ENCODE measurements at regions not wholly inside any gene's neighbourhood (a gene's known extent, or its start where the extent isn't known, plus 50 kb on each side); places are given as distances from the start of the nearest gene placed in this dataset.

DNA sequence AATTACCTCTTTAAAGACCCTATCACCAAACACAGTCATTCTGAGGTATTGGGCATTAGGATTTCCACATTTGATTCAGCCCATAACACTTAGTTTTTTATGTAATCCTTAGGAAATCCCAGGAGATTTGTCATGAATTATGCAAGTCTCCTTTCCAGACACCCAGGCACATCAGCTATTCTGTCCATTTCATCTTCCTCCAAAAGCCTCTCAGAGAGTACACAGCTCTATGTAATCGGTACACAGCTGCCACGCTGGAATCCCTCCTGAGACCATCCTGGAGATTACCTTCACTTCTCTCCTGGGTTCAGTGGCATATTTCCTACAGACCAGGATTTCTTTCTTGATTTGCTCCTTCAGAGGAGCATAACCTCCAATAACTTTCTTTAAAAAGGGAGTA, 2309.8 kb upstream of the WWC1 start:
- no peaks in the 10 kb centered on the region for H3K27me3 ChIP-seq (ENCODE audit: low read length)
- no peaks in the 10 kb centered on the region for H3K79me2 ChIP-seq (ENCODE audit: insufficient read depth, low read length)
- H3F3A ChIP-seq (ENCODE audit: insufficient read depth) = no peaks in the 10 kb centered on the region
- no peaks in the 10 kb centered on the region for H3K9me3 ChIP-seq (ENCODE audit: insufficient read depth, low read length)
- H3K36me3 ChIP-seq (ENCODE audit: low read length) = no peaks in the 10 kb centered on the region
- no peak overlapping the region for H3K27ac ChIP-seq (ENCODE audit: low read depth, low read length)
- no peak overlapping the region for H3K4me3 ChIP-seq (ENCODE audit: insufficient read depth, low read length, poor library complexity, severe bottlenecking)
- TF ChIP-seq EZH2phosphoT487 (conservative IDR thresholded peaks at IDR 0.05; ENCODE audit: low read length) = no peak
- TF ChIP-seq, protein P1, sequence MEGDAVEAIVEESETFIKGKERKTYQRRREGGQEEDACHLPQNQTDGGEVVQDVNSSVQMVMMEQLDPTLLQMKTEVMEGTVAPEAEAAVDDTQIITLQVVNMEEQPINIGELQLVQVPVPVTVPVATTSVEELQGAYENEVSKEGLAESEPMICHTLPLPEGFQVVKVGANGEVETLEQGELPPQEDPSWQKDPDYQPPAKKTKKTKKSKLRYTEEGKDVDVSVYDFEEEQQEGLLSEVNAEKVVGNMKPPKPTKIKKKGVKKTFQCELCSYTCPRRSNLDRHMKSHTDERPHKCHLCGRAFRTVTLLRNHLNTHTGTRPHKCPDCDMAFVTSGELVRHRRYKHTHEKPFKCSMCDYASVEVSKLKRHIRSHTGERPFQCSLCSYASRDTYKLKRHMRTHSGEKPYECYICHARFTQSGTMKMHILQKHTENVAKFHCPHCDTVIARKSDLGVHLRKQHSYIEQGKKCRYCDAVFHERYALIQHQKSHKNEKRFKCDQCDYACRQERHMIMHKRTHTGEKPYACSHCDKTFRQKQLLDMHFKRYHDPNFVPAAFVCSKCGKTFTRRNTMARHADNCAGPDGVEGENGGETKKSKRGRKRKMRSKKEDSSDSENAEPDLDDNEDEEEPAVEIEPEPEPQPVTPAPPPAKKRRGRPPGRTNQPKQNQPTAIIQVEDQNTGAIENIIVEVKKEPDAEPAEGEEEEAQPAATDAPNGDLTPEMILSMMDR (IDR thresholded peaks at IDR 0.05; ENCODE audit: insufficient read depth, low read length, poor library complexity, severe bottlenecking) = no peak
- H4K20me1 ChIP-seq (ENCODE audit: low read depth, low read length) = no peaks in the 10 kb centered on the region
- H3K9me2 ChIP-seq (replicated peaks; ENCODE audit: insufficient read depth, low read length) = no peaks in the 10 kb centered on the region
- no peak overlapping the region for H3K9ac ChIP-seq (ENCODE audit: low read length)
- no peak overlapping the region for H2AFZ ChIP-seq (ENCODE audit: low read depth, low read length, severe bottlenecking)
- H3K4me2 ChIP-seq (ENCODE audit: low read depth, low read length, poor library complexity, severe bottlenecking) = no peak overlapping the region

DNA sequence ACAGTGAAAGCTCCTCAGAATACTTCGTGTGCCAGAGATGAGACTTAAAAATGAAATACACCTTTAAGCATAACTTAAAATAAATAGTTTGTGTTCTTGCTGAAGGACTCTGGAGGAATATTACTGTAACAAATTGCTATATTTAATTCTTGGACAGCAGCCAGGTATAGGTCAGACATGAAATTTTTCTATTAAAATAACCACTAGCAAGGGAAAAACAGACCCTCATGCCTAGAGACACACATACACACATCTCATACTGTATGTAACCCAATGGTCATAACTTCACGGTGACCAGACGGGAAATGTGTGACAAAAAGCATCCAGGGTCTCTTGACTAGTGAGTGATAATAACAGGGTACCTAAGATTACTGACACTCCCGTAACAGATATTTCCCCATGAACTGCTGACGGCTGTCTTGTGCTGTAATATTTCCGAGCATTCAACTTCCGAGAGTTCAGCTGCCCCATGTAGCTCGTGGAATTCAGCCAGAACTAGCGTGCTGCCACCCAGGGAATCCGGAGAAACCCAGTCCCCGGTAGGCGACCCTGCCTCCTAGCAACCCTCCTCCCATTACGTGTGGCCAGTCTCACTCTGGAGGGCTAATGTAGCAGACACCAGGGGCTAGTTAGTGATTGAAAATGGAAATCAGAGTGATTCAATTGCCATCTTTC, 2295.1 kb upstream of the WWC1 start:
- H3K4me3 ChIP-seq (ENCODE audit: insufficient read depth, low read length, poor library complexity, severe bottlenecking) = no peak overlapping the region
- no peak overlapping the region for H3K27ac ChIP-seq (ENCODE audit: low read depth, low read length)
- H3K79me2 ChIP-seq (ENCODE audit: insufficient read depth, low read length) = no peaks in the 10 kb centered on the region
- TF ChIP-seq EZH2phosphoT487 (conservative IDR thresholded peaks at IDR 0.05; ENCODE audit: low read length) = no peak
- TF ChIP-seq, protein P1 (IDR thresholded peaks at IDR 0.05; ENCODE audit: insufficient read depth, low read length, poor library complexity, severe bottlenecking) = no peak
- H3K9me3 ChIP-seq (ENCODE audit: insufficient read depth, low read length) = no peaks in the 10 kb centered on the region
- H3K9ac ChIP-seq (ENCODE audit: low read length) = no peak overlapping the region
- H3K4me2 ChIP-seq (ENCODE audit: low read depth, low read length, poor library complexity, severe bottlenecking) = no peak overlapping the region
- no peaks in the 10 kb centered on the region for H3K36me3 ChIP-seq (ENCODE audit: low read length)
- H4K20me1 ChIP-seq (ENCODE audit: low read depth, low read length) = no peaks in the 10 kb centered on the region
- H3F3A ChIP-seq (ENCODE audit: insufficient read depth) = no peaks in the 10 kb centered on the region
- H2AFZ ChIP-seq (ENCODE audit: low read depth, low read length, severe bottlenecking) = no peak overlapping the region
- no peaks in the 10 kb centered on the region for H3K9me2 ChIP-seq (replicated peaks; ENCODE audit: insufficient read depth, low read length)
- no peaks in the 10 kb centered on the region for H3K27me3 ChIP-seq (ENCODE audit: low read length)

DNA sequence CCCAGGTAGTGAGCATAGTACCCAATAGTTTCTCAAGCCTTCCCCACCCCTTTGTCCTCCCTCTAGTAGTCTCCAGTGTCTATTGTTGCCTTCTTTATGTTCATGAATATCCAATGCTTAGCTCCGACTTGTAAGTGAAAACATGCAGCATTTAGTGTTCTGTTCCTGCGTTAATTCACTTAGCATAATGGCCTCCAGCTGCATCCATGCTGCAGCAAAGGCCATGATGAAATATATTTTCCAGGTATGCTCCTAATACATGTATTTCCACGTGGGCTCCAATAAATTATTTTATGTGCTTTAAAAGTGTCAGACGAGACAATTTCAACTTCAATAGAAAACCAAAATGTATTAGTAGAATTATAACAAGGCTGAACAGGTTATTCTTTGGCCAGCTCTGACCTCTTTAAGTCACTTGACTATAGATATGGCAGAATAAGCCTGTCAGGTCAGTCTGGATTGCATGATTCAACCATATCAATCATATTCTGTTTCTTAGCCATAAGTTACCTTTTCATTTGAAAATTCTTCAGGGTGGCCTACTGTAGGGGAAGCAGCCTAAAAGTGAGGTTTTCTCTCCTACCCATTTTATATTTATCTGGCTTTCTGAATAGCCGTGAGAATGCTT, 2291.6 kb upstream of the WWC1 start:
- H3F3A ChIP-seq (ENCODE audit: insufficient read depth) = no peaks in the 10 kb centered on the region
- no peaks in the 10 kb centered on the region for H3K9me2 ChIP-seq (replicated peaks; ENCODE audit: insufficient read depth, low read length)
- H3K9ac ChIP-seq (ENCODE audit: low read length) = no peak overlapping the region
- no peak overlapping the region for H2AFZ ChIP-seq (ENCODE audit: low read depth, low read length, severe bottlenecking)
- H3K4me2 ChIP-seq (ENCODE audit: low read depth, low read length, poor library complexity, severe bottlenecking) = no peak overlapping the region
- H4K20me1 ChIP-seq (ENCODE audit: low read depth, low read length) = no peaks in the 10 kb centered on the region
- H3K9me3 ChIP-seq (ENCODE audit: insufficient read depth, low read length) = no peaks in the 10 kb centered on the region
- no peaks in the 10 kb centered on the region for H3K79me2 ChIP-seq (ENCODE audit: insufficient read depth, low read length)
- no peak overlapping the region for H3K27ac ChIP-seq (ENCODE audit: low read depth, low read length)
- H3K36me3 ChIP-seq (ENCODE audit: low read length) = no peaks in the 10 kb centered on the region
- no peak overlapping the region for H3K4me3 ChIP-seq (ENCODE audit: insufficient read depth, low read length, poor library complexity, severe bottlenecking)
- TF ChIP-seq, protein P1 (IDR thresholded peaks at IDR 0.05; ENCODE audit: insufficient read depth, low read length, poor library complexity, severe bottlenecking) = no peak
- TF ChIP-seq EZH2phosphoT487 (conservative IDR thresholded peaks at IDR 0.05; ENCODE audit: low read length) = no peak
- H3K27me3 ChIP-seq (ENCODE audit: low read length) = no peaks in the 10 kb centered on the region

All from SU-DHL-6 (cell line).